GM23248 (cell line): ENCODE measurements at regions not wholly inside any gene's neighbourhood (a gene's known extent, or its start where the extent isn't known, plus 50 kb on each side); places are given as distances from the start of the nearest gene placed in this dataset.

ENCODE experiments used
- DNase-seq: peaks from one replicate; pipeline ENCODE4 v3.0.0-alpha.2; 2015
- H2AFZ ChIP-seq: fragments of 200-600 bp; sonication (generic); 2 replicates; pipeline ENCODE4 v1.6.1; 2016; ENCODE audit warnings: antibody characterized with exemption
- H3F3A ChIP-seq: fragments of 200-600 bp; sonication (generic); 2 replicates; pipeline ENCODE4 v1.6.1; 2016; ENCODE audit warnings: mild to moderate bottlenecking, antibody characterized with exemption, mixed run types; ENCODE audit not compliant: insufficient read depth
- H3K27ac ChIP-seq: fragments of 200-600 bp; sonication (generic); 2 replicates; pipeline ENCODE4 v1.5.1; 2016; ENCODE audit warnings: mild to moderate bottlenecking
- H3K27me3 ChIP-seq: fragments of 200-600 bp; sonication (generic); replicated peaks from 2 replicates; pipeline ENCODE4 v1.6.1; 2016; ENCODE audit warnings: mild to moderate bottlenecking; ENCODE audit not compliant: insufficient read depth
- H3K36me3 ChIP-seq: fragments of 200-600 bp; sonication (generic); 2 replicates; pipeline ENCODE4 v1.6.1; 2016; ENCODE audit warnings: low read depth, mild to moderate bottlenecking
- H3K4me1 ChIP-seq: fragments of 200-600 bp; sonication (generic); 2 replicates; pipeline ENCODE4 v1.6.1; 2016; ENCODE audit warnings: mild to moderate bottlenecking; ENCODE audit not compliant: insufficient read depth
- H3K4me2 ChIP-seq: fragments of 200-600 bp; sonication (generic); one replicate; pipeline ENCODE4 v1.6.1; 2016; ENCODE audit warnings: mild to moderate bottlenecking; ENCODE audit not compliant: unreplicated experiment
- H3K4me3 ChIP-seq: fragments of 200-600 bp; sonication (generic); 2 replicates; pipeline ENCODE4 v1.5.1; 2016; ENCODE audit warnings: mild to moderate bottlenecking
- H3K79me2 ChIP-seq: fragments of 200-600 bp; sonication (generic); 2 replicates; pipeline ENCODE4 v1.6.1; 2016; ENCODE audit warnings: mild to moderate bottlenecking; ENCODE audit not compliant: insufficient read depth
- H3K9ac ChIP-seq: fragments of 200-600 bp; sonication (generic); 2 replicates; pipeline ENCODE4 v1.6.1; 2016; ENCODE audit warnings: mild to moderate bottlenecking
- H3K9me2 ChIP-seq: fragments of 200-600 bp; sonication (generic); 2 replicates; pipeline ENCODE4 v1.6.1; 2016; ENCODE audit warnings: mixed run types, mild to moderate bottlenecking, moderate library complexity; ENCODE audit not compliant: insufficient read depth
- H3K9me3 ChIP-seq: fragments of 200-600 bp; sonication (generic); one replicate; pipeline ENCODE4 v1.6.1; 2017; ENCODE audit warnings: low read depth
- H4K20me1 ChIP-seq: fragments of 200-600 bp; sonication (generic); 2 replicates; pipeline ENCODE4 v1.6.0; 2016; ENCODE audit not compliant: insufficient read depth
- EZH2 ChIP-seq: fragments of 200-600 bp; sonication (generic); IDR thresholded peaks from 2 replicates; pipeline ENCODE4 v1.6.1; 2018; ENCODE audit warnings: antibody characterized with exemption, mild to moderate bottlenecking; ENCODE audit not compliant: insufficient read depth, poor library complexity, severe bottlenecking
- EZH2phosphoT487 ChIP-seq: fragments of 200-600 bp; sonication (generic); IDR thresholded peaks from 2 replicates; pipeline ENCODE4 v1.6.1; 2018; ENCODE audit warnings: antibody characterized with exemption, moderate library complexity, mild to moderate bottlenecking, low read depth; ENCODE audit not compliant: insufficient read depth
- WGBS, 2 experiments: methylation state at CpG; one replicate each; pipeline ENCODE4 v1.1.6; 2015 to 2017; ENCODE audit warnings: low lambda C conversion rate in 2 of 2, low coverage in 1 of 2; ENCODE audit errors: missing lambda C conversion rate in 2 of 2; 5-methylcytosine and 5-hydroxymethylcytosine counted together
- in situ Hi-C: fragments of 300-500 bp; cut with MboI; formaldehyde crosslinking; loops from 2 replicates; pipeline ENCODE4 v1.15.0; 2020

DNA sequence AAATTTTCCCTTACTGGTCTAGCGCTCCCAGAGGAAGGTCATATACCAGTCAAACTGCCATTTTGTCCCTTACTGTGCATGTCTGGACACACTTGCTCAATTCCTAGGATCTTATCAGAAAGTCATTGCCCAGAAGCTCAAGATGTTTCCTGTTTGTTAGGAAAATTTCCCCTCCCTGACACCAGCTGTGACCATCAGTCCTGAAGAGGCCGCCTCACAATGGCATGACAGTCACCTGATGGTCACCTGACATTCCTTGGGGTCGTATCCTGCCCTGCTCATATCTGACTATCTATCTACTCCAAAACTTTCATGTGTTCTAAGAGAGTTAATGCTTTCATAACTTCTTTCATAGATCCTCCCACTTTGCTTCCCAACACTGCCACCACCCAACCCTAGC is 219.9 kb downstream of the OTOR start:
- H4K20me1 ChIP-seq = no peaks in the 10 kb centered on the region
- 0 out of 2 replicates have a peak, but pooled peaks cover 3% of the 10 kb centered on the region for H3K27me3 ChIP-seq
- 17 to 26% methylated on average over 3 of the region's 3 CpGs for WGBS, 2 experiments
- peaks cover 3% of the 10 kb centered on the region for H3K9me3 ChIP-seq
- no peaks in the 10 kb centered on the region for H3K9me2 ChIP-seq
- H3K79me2 ChIP-seq = no peaks in the 10 kb centered on the region
- H3K4me2 ChIP-seq = no peak overlapping the region
- no peak overlapping the region for H2AFZ ChIP-seq
- H3K4me1 ChIP-seq = no peaks in the 10 kb centered on the region
- in situ Hi-C loops = no loop called here
- H3K27ac ChIP-seq = no peak overlapping the region
- H3K36me3 ChIP-seq = no peaks in the 10 kb centered on the region
- no peak overlapping the region for H3K9ac ChIP-seq
- no peak overlapping the region for H3K4me3 ChIP-seq
- TF ChIP-seq EZH2 (no peak), EZH2phosphoT487 (no peak)
- no peak for DNase-seq
- no peaks in the 10 kb centered on the region for H3F3A ChIP-seq

DNA sequence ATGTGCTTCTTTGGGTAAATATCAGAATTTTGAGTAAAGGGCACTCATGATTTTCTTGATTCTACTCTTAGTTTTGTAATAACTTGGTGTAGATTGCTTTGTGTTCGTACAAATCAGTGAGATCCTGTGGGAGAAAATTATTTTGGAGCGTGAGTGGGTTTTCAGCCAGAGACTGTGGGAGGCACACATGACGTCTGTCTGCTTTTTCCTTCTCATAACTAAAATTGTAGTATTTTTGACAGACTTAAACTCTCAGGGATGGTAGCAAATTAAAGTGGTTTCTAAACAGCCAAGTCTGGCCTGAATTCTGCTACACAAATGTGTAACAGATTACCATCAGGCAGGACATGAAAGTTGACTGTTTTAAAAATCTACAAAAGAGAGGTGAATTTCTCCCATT is 222.6 kb downstream of the OTOR start:
- TF ChIP-seq EZH2 (no peak), EZH2phosphoT487 (no peak)
- H4K20me1 ChIP-seq = no peaks in the 10 kb centered on the region
- no peak overlapping the region for H3K9ac ChIP-seq
- DNase-seq = no peak
- no peak overlapping the region for H2AFZ ChIP-seq
- in situ Hi-C loops = no loop called here
- H3K4me1 ChIP-seq = no peaks in the 10 kb centered on the region
- H3K27me3 ChIP-seq = no peaks in the 10 kb centered on the region
- H3K4me3 ChIP-seq = no peak overlapping the region
- H3K9me3 ChIP-seq = peaks cover 3% of the 10 kb centered on the region
- H3K79me2 ChIP-seq = no peaks in the 10 kb centered on the region
- 4% methylated on average over 3 of the region's 3 CpGs for WGBS, 2 experiments
- H3K9me2 ChIP-seq = no peaks in the 10 kb centered on the region
- no peak overlapping the region for H3K4me2 ChIP-seq
- no peaks in the 10 kb centered on the region for H3K36me3 ChIP-seq
- H3K27ac ChIP-seq = no peak overlapping the region
- H3F3A ChIP-seq = no peaks in the 10 kb centered on the region

- DNase-seq = no peak
- no peaks in the 10 kb centered on the region for H3K9me3 ChIP-seq
- H4K20me1 ChIP-seq = no peaks in the 10 kb centered on the region
- no peak overlapping the region for H3K4me3 ChIP-seq
- H3K36me3 ChIP-seq = no peaks in the 10 kb centered on the region
- no peak overlapping the region for H2AFZ ChIP-seq
- 58 to 59% methylated on average over 19 to 20 of the region's 20 CpGs for WGBS, 2 experiments
- H3K4me1 ChIP-seq = no peaks in the 10 kb centered on the region
- no peak for TF ChIP-seq EZH2phosphoT487
- no peak for TF ChIP-seq EZH2
- H3K4me2 ChIP-seq = no peak overlapping the region
- in situ Hi-C loops = no loop called here
- H3K27ac ChIP-seq = no peak overlapping the region
- no peaks in the 10 kb centered on the region for H3K27me3 ChIP-seq
- no peak overlapping the region for H3K9ac ChIP-seq
- no peaks in the 10 kb centered on the region for H3K9me2 ChIP-seq
- H3F3A ChIP-seq = no peaks in the 10 kb centered on the region
- no peaks in the 10 kb centered on the region for H3K79me2 ChIP-seq
These were observed 226.1 kb downstream of the OTOR start for GRCh38 chr20:16974080-16974854.

DNA sequence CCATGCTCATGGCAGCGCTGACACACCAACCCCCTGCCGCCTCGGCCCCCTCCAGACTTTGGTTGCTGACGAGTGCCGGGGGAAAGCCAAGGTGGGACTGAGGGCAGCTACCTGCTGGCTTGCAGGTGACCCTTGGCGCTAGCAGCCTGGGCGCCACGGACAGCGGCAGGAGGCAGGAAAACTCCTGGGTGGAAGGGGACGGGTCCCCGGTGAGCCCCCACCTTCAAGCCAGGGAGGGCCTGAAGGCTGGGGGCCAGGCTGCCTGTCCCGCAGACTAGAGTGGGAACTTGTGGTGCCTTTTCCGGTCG is 226.7 kb downstream of the OTOR start:
- Histone ChIP-seq H4K20me1 (no peaks in the 10 kb centered on the region), H3K36me3 (no peaks in the 10 kb centered on the region), H3K4me2 (no peak overlapping the region), H3F3A (no peaks in the 10 kb centered on the region), H3K4me1 (no peaks in the 10 kb centered on the region), H3K79me2 (no peaks in the 10 kb centered on the region), H3K9me3 (no peaks in the 10 kb centered on the region), H3K4me3 (no peak overlapping the region), H3K9ac (no peak overlapping the region), H3K27me3 (no peaks in the 10 kb centered on the region), H2AFZ (no peak overlapping the region), H3K9me2 (no peaks in the 10 kb centered on the region), H3K27ac (no peak overlapping the region)
- WGBS, 2 experiments = 56 to 58% methylated on average over 14 of the region's 14 CpGs
- DNase-seq = no peak
- no peak for TF ChIP-seq EZH2phosphoT487
- TF ChIP-seq EZH2 = no peak
- in situ Hi-C loops = no loop called here
